Heart left ventricle (tissue), 13 donors: ENCODE measurements at regions not wholly inside any gene's neighbourhood (a gene's known extent, or its start where the extent isn't known, plus 50 kb on each side); places are given as distances from the start of the nearest gene placed in this dataset.

Experiments
- POLR2A ChIP-seq, 2 donors: fragments of 450-650 bp; IDR thresholded peaks; one replicate each; pipeline ENCODE4 v1.6.1; 2017; ENCODE audit warnings: antibody characterized with exemption in 2 of 2, mild to moderate bottlenecking in 2 of 2, moderate library complexity in 2 of 2
- TF ChIP-seq, protein P1 (sequence below), 12 donors: fragments of 200-600 bp; sonication (generic) in 4 of 12; IDR thresholded peaks; one replicate each; pipeline versions ENCODE4 v1.5.0 to v1.8.0; 2018 to 2022; ENCODE audit warnings: antibody characterized with exemption in 12 of 12, mild to moderate bottlenecking in 5 of 12
- donor health status: ischemic (EF 13 %, LVEDD 7.1; RV severe dilation, severe dysfunction).
- donor health status: DM: no; HTN: yes; CAD: no.
- donor health status: DM: no; HTN: no; CAD: no.
- donor health status: ischemic (EF 25% LVEDD 6.9; RV normal size, moderate dysfunction).
- donor health status: ischemic (EF 25% LVEDD 5.7; RV mildly dilated, moderate dysfunction).
- donor health status: ischemic (EF 35%, LVEDD 5.7; RV mildly dilated, moderate dysfunction).
- donor health status: nonischemic (EF 11% LVEDD 7.7; RV severe dilation, severe dysfunction).
- donor health status: DM: yes; HTN: yes; CAD: no.
- donor health status: PGD.
- donor health status: ischemic (EF 29% LVEDD 5.4; RV normal size, mild dysfunction).
- donor health status: nonischemic (EF 23%, LVEDD 6.1; RV moderate dilation, normal function).

GRCh38 chr20:62530643-62531032 is 54.8 kb upstream of the GATA5 start:
- TF ChIP-seq, protein P1, sequence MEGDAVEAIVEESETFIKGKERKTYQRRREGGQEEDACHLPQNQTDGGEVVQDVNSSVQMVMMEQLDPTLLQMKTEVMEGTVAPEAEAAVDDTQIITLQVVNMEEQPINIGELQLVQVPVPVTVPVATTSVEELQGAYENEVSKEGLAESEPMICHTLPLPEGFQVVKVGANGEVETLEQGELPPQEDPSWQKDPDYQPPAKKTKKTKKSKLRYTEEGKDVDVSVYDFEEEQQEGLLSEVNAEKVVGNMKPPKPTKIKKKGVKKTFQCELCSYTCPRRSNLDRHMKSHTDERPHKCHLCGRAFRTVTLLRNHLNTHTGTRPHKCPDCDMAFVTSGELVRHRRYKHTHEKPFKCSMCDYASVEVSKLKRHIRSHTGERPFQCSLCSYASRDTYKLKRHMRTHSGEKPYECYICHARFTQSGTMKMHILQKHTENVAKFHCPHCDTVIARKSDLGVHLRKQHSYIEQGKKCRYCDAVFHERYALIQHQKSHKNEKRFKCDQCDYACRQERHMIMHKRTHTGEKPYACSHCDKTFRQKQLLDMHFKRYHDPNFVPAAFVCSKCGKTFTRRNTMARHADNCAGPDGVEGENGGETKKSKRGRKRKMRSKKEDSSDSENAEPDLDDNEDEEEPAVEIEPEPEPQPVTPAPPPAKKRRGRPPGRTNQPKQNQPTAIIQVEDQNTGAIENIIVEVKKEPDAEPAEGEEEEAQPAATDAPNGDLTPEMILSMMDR (IDR thresholded peaks at IDR 0.05): no peak
- TF ChIP-seq POLR2A (IDR thresholded peaks at IDR 0.05): no peak
